Activated CD8-positive, alpha-beta memory T cell treated with anti-CD3 and anti-CD28 coated beads for 24 hours (primary cell): ENCODE measurements at regions not wholly inside any gene's neighbourhood (a gene's known extent, or its start where the extent isn't known, plus 50 kb on each side); places are given as distances from the start of the nearest gene placed in this dataset.

Source experiments
- DNase-seq: peaks from one replicate; pipeline ENCODE4 v3.0.0-alpha.2; 2020

- no peak for DNase-seq
Observed at GRCh38 chr17:74151551-74152315, 51.7 kb upstream of the RPL38 start.

DNA sequence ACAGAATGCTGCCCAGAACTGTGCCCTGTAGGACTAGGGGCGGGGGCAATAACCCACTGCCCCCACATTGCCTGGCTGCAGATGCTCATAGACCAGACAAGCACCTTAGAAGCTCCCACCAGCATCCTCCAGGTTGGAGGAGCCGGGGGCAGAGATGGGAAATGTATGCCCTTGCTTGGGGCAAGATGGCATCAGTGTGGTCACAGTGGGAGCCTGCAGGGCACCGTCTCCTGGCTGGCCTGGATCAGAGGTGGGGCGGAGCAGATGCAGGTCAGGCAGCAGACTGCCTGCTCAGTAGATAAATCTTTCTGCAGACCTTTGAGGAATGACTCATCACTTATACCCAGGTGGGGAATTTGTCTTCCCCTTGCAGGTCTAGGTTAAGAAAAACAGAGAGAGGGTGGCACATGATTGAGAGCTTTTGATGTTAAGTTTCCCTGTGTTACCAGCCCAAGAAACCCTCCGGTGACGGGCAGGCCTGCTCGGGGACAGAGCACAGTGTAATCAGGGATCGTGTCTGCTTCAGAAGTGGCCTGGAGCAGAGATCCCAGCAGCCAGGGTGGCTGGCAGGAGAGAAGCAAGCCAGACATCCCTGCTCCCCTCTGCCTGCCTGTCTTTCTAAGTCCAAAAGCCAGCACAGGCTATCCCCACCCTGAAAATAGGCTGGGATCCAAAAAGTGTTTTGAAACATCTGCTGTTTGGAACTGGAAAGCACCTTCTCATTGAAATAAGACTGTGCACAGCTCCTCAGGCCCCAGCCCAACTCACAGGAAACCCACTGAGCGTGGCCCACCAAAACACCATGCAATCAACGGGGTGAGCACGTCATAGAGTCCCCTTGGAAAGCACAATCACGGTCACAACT is 50.7 kb upstream of the RPL38 start:
- no peak for DNase-seq

DNA sequence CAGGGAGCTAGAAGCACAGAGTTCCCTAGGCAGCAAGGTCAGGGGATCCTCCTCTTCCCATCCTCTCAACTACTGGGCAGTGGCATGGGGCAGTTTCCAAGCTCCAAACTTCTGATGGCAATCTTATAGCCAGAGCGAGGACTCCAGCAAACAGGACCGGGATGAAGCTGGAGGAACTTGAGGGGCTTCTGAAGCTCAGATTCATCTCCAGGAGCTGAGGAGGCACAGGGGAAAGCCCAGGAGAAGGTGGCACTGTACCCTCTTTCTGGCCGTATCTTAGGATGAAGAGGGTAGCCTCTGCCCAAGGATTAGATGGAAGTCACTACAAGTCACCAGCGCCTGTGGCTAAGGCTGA is 50.0 kb upstream of the RPL38 start:
- DNase-seq = no peak
